Testis (tissue), 2 donors: ENCODE measurements at regions not wholly inside any gene's neighbourhood (a gene's known extent, or its start where the extent isn't known, plus 50 kb on each side); places are given as distances from the start of the nearest gene placed in this dataset.

Experiments used
- POLR2A ChIP-seq: fragments of 450-650 bp; IDR thresholded peaks from one replicate; pipeline ENCODE4 v1.6.1; 2017; ENCODE audit warnings: antibody characterized with exemption, mild to moderate bottlenecking, moderate library complexity
- TF ChIP-seq, protein P1 (sequence below), 3 experiments: fragments of 450-650 bp in 2 of 3; fragments of 200-600 bp in 1 of 3; sonication (generic) in 1 of 3; IDR thresholded peaks; one replicate each; pipeline ENCODE4 v1.5.1; 2016 to 2019; ENCODE audit warnings: antibody characterized with exemption in 3 of 3, mild to moderate bottlenecking in 2 of 3, moderate library complexity in 1 of 3

DNA sequence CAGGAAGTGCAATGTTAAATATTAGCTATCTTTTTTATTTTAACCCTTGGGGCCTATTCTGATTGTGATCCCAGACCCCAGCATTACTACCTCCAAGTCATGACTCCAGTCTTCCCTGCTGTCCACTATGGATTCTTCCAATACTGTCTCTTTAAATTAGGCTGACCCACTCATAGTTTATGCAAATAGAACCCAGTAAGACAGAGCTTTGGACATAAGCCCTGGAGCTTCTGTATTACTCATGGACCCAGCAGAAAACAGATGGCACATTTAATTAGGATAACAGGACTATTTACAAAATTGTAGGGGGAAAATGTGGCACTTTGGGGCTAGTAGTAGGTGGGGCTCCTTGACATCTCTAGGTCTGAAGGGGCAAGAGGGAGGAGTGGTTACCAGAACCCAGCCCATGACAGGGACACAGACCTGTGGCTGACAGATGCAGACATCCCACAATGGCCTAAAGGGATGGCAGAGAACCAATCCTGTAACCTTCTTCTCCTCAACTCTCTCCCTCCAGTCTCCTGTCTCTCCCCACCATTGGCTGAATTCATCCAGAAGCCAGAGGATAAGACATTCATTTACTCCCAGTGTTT, 233.5 kb downstream of the OMA1 start:
- TF ChIP-seq, protein P1, sequence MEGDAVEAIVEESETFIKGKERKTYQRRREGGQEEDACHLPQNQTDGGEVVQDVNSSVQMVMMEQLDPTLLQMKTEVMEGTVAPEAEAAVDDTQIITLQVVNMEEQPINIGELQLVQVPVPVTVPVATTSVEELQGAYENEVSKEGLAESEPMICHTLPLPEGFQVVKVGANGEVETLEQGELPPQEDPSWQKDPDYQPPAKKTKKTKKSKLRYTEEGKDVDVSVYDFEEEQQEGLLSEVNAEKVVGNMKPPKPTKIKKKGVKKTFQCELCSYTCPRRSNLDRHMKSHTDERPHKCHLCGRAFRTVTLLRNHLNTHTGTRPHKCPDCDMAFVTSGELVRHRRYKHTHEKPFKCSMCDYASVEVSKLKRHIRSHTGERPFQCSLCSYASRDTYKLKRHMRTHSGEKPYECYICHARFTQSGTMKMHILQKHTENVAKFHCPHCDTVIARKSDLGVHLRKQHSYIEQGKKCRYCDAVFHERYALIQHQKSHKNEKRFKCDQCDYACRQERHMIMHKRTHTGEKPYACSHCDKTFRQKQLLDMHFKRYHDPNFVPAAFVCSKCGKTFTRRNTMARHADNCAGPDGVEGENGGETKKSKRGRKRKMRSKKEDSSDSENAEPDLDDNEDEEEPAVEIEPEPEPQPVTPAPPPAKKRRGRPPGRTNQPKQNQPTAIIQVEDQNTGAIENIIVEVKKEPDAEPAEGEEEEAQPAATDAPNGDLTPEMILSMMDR (IDR thresholded peaks at IDR 0.05): no peak
- TF ChIP-seq POLR2A: no peak
